ENCODE measurements at regions not wholly inside any gene's neighbourhood (a gene's known extent, or its start where the extent isn't known, plus 50 kb on each side); places are given as distances from the start of the nearest gene placed in this dataset.

DNA sequence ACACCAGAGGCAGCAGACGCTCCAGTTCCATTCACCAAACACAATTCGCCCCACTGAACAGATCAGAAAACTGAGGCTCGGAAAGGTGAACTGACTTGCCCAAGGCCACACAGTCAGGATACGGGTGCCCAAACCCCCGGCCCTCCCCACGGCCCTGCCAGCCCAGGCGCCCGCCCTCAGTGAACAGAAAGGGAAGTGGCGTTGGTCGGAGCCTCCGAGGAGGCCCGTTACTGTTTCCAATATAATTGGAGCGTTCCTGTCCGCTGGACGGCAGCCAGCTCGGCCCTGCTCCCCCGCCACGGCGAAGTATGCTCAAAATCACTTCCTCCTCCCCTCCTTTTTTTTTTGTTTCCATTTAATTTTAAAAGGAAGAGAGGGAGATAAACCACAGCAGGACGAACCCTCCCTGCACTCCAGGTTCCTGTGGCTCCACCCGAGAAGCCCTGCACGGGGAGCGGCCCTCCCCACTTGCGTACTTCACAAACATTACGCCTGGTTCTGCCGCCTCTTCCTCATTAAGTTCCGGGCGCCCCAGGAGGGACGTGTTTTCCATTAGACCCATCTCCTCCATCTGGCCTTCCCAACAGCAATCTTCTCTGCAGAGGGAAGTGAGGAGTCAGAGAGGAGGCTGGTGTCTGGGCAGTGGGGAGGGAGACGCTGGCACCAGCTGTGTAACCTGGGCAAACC lies 61.1 kb downstream of the NCOR2 start:
- ATAC-seq (ENCODE audit: low read depth in 2 of 2), result no peak
- Histone ChIP-seq H3K27me3 (ENCODE audit: control insufficient read depth, insufficient read depth, low read length) (no peaks in the 10 kb centered on the region), H3K36me3 (ENCODE audit: control insufficient read depth, insufficient read depth, low read length) (no peaks in the 10 kb centered on the region), H3K27ac (ENCODE audit: insufficient read depth, low read length, poor library complexity, severe bottlenecking) (no peak overlapping the region), H3K9me3 (ENCODE audit: control insufficient read depth in 2 of 2, low read length in 2 of 2) (no peaks in the 10 kb centered on the region), H3K4me3 (ENCODE audit: low read depth, low read length) (no peak overlapping the region), H3K4me1 (ENCODE audit: control insufficient read depth, insufficient read depth, low read length, poor library complexity, severe bottlenecking) (no peaks in the 10 kb centered on the region)
- DNase-seq, result no peak
- no peak overlapping the region for H3K4me3 Mint-ChIP-seq
- H3K9me3 Mint-ChIP-seq, result no peaks in the 10 kb centered on the region
- H3K27me3 Mint-ChIP-seq, result no peaks in the 10 kb centered on the region
- peak overlapping the region in 1 of 3 donors; percentile 15 for H3K27ac Mint-ChIP-seq
- H3K4me1 Mint-ChIP-seq, result peaks cover 0 to 51% (median 14%) of the 10 kb centered on the region in 4 donors
- peaks cover 8% of the 10 kb centered on the region for H3K36me3 Mint-ChIP-seq

DNA sequence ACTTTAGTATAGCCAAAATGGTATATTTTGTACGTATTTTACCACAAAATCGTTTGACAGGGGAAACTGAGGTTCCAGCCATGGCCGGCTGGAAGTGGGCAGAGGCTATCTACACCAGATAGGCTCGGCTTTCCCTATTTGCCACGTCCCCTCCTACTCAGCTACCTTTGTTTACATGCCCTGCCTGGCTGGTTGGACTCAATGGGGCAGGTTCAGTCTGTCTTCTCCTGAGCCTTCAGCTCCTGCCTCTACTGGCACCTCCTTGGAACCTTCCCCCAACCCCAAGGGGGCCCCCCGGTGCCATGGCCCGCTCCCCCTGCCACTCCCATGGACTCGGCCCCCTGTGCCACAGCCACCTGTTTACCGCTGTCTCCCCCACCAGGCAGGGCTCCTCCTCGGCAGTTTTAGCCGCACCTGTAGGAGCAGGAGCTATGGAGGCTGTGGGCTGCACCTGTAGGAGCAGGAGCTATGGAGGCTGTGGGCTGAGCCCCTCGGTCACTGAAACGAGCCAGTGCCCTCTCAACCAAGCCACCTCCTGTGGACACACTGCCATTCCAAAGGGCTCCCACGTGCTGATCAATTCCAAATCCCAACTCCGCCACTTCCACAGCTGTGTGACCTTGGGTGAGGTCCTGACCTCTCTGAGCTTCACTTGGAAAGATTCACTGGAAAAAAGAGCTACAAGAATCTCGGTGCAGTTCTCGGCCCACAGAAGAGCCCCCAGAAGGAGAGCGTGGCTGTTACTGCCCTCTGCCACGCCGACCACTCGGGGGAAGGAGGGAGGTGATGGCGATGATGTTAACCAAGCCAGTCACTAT lies 62.2 kb downstream of the NCOR2 start:
- Histone ChIP-seq H3K27me3 (ENCODE audit: control insufficient read depth, insufficient read depth, low read length) (no peaks in the 10 kb centered on the region), H3K27ac (ENCODE audit: insufficient read depth, low read length, poor library complexity, severe bottlenecking) (no peak overlapping the region), H3K4me1 (ENCODE audit: control insufficient read depth, insufficient read depth, low read length, poor library complexity, severe bottlenecking) (no peaks in the 10 kb centered on the region), H3K4me3 (ENCODE audit: low read depth, low read length) (no peak overlapping the region), H3K9me3 (ENCODE audit: control insufficient read depth in 2 of 2, low read length in 2 of 2) (no peaks in the 10 kb centered on the region), H3K36me3 (ENCODE audit: control insufficient read depth, insufficient read depth, low read length) (no peaks in the 10 kb centered on the region)
- peaks cover 8% of the 10 kb centered on the region for H3K36me3 Mint-ChIP-seq
- no peaks in the 10 kb centered on the region for H3K9me3 Mint-ChIP-seq
- ATAC-seq (ENCODE audit: low read depth in 2 of 2) (no peak), DNase-seq (no peak)
- no peak overlapping the region for H3K27ac Mint-ChIP-seq
- no peak overlapping the region for H3K4me3 Mint-ChIP-seq
- H3K27me3 Mint-ChIP-seq, result no peaks in the 10 kb centered on the region
- peaks cover 0 to 44% (median 12%) of the 10 kb centered on the region in 4 donors for H3K4me1 Mint-ChIP-seq

DNA sequence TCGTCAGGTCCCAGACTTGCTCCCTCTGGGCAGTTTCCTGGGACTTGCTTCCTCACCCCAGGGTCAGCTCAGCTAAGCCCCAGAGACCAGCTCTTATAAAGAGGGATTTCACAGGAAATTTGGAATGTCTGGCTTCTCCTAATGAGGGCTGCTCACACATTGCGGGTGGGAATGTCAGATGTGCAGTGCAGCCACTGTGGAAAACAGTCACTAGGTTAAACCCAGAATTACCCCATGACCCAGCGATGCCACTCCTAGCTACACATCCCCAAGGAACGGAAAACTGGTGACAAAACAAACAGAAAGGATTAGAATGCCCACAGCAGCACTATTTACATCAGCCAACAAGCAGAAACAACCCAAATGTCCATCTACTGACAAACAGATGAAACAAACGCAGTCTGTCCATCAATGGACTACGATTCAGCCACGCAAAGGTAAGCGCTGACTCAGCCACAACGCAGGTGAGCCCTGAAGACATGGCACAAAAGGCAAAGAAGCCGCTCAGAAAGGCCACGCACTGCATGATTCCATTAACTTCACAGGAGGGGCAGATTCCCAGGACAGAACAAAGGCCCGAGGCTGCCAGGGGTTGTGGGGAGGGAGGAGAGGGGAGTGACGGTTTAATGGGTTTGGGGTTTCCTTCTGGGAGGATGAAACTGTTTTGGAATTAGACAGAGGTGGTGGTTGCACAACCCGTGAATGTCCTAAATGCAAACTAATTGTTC lies 63.0 kb downstream of the NCOR2 start:
- H3K9me3 ChIP-seq (ENCODE audit: control insufficient read depth in 2 of 2, low read length in 2 of 2), result no peaks in the 10 kb centered on the region
- no peaks in the 10 kb centered on the region for H3K27me3 Mint-ChIP-seq
- ATAC-seq (ENCODE audit: low read depth in 2 of 2) (no peak), DNase-seq (no peak)
- no peaks in the 10 kb centered on the region for H3K27me3 ChIP-seq (ENCODE audit: control insufficient read depth, insufficient read depth, low read length)
- H3K27ac ChIP-seq (ENCODE audit: insufficient read depth, low read length, poor library complexity, severe bottlenecking), result no peak overlapping the region
- H3K36me3 ChIP-seq (ENCODE audit: control insufficient read depth, insufficient read depth, low read length), result no peaks in the 10 kb centered on the region
- H3K4me3 ChIP-seq (ENCODE audit: low read depth, low read length), result no peak overlapping the region
- peaks cover 0 to 47% (median 12%) of the 10 kb centered on the region in 4 donors for H3K4me1 Mint-ChIP-seq
- no peaks in the 10 kb centered on the region for H3K4me1 ChIP-seq (ENCODE audit: control insufficient read depth, insufficient read depth, low read length, poor library complexity, severe bottlenecking)
- H3K27ac Mint-ChIP-seq, result no peak overlapping the region
- H3K36me3 Mint-ChIP-seq, result peaks cover 8% of the 10 kb centered on the region
- no peak overlapping the region for H3K4me3 Mint-ChIP-seq
- no peaks in the 10 kb centered on the region for H3K9me3 Mint-ChIP-seq

DNA sequence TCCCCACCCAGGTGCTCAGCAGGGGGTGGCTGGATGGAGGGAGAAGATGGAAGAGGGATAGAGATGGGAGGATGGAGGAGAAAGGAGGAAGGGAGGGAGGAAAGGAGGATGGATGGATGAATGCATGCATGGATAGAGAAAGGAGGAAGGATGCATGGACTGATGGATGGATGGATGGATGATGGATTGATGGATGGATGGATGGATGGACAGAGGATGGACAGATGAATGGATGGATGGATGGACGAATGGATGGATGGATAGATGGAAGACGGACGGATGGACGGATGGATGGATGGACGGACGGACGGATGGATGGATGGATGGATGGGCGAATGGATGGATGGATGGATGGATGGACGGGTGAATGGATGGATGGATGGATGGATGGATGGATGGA lies 64.1 kb downstream of the NCOR2 start:
- DNase-seq (no peak), ATAC-seq (ENCODE audit: low read depth in 2 of 2) (no peak)
- H3K36me3 Mint-ChIP-seq, result peaks cover 8% of the 10 kb centered on the region
- peak overlapping the region in 1 of 3 donors; percentile 66 for H3K27ac Mint-ChIP-seq
- H3K4me3 ChIP-seq (ENCODE audit: low read depth, low read length), result no peak overlapping the region
- no peak overlapping the region for H3K4me3 Mint-ChIP-seq
- H3K27me3 Mint-ChIP-seq, result no peaks in the 10 kb centered on the region
- H3K27me3 ChIP-seq (ENCODE audit: control insufficient read depth, insufficient read depth, low read length), result no peaks in the 10 kb centered on the region
- no peaks in the 10 kb centered on the region for H3K36me3 ChIP-seq (ENCODE audit: control insufficient read depth, insufficient read depth, low read length)
- H3K9me3 Mint-ChIP-seq, result no peaks in the 10 kb centered on the region
- peaks cover 0 to 54% (median 15%) of the 10 kb centered on the region in 4 donors for H3K4me1 Mint-ChIP-seq
- H3K27ac ChIP-seq (ENCODE audit: insufficient read depth, low read length, poor library complexity, severe bottlenecking), result no peak overlapping the region
- H3K9me3 ChIP-seq (ENCODE audit: control insufficient read depth in 2 of 2, low read length in 2 of 2), result no peaks in the 10 kb centered on the region
- H3K4me1 ChIP-seq (ENCODE audit: control insufficient read depth, insufficient read depth, low read length, poor library complexity, severe bottlenecking), result no peaks in the 10 kb centered on the region

DNA sequence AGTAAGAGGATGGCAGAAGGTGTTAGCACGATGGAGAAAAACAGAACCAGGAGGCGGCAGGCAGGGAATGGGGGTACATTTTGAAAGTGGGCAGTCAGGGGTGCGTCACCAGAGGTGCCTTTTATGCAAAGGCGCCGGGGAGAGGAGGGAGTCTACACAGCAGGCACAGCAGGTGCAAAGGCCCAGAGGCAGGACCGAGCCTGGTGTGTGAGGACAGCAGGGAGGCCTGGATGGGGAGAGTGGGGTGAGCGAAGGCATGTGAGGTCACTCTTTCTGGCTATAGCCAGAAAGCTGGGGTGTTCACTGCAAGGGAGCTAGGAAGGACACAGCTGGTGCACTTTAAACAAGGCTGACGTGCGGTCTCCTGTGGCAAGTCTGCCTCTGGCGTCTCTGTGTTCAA lies 65.0 kb downstream of the NCOR2 start:
- Histone ChIP-seq H3K27me3 (ENCODE audit: control insufficient read depth, insufficient read depth, low read length) (no peaks in the 10 kb centered on the region), H3K4me1 (ENCODE audit: control insufficient read depth, insufficient read depth, low read length, poor library complexity, severe bottlenecking) (peaks cover 4% of the 10 kb centered on the region), H3K27ac (ENCODE audit: insufficient read depth, low read length, poor library complexity, severe bottlenecking) (no peak overlapping the region), H3K4me3 (ENCODE audit: low read depth, low read length) (no peak overlapping the region), H3K9me3 (ENCODE audit: control insufficient read depth in 2 of 2, low read length in 2 of 2) (no peaks in the 10 kb centered on the region), H3K36me3 (ENCODE audit: control insufficient read depth, insufficient read depth, low read length) (no peaks in the 10 kb centered on the region)
- H3K4me1 Mint-ChIP-seq, result peaks cover 0 to 61% (median 15%) of the 10 kb centered on the region in 4 donors
- no peak overlapping the region for H3K4me3 Mint-ChIP-seq
- no peak for ATAC-seq (ENCODE audit: low read depth in 2 of 2)
- H3K9me3 Mint-ChIP-seq, result no peaks in the 10 kb centered on the region
- H3K27ac Mint-ChIP-seq, result no peak overlapping the region
- H3K36me3 Mint-ChIP-seq, result peaks cover 8% of the 10 kb centered on the region
- no peak for DNase-seq
- H3K27me3 Mint-ChIP-seq, result no peaks in the 10 kb centered on the region

DNA sequence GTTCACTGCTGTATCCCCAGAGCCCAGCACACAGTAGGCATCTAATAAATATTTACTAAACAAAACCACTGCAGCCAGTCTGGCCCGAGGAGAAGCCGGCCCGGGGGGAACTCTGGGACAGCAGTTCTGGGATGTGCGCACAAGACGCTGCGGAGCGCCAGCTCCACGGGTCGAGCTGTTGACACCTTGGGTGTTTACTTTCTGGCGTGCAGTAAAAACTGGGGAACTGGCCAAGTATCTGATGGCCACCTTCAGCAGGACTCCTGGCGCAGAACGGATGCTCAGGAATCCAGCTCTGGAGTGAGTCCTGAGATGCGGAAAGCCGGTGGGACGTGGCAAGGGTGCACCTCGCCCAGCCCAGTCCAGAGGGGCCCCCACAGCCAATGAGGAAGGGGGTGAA lies 65.6 kb downstream of the NCOR2 start:
- H3K27ac Mint-ChIP-seq, result no peak overlapping the region
- Histone ChIP-seq H3K4me3 (ENCODE audit: low read depth, low read length) (no peak overlapping the region), H3K36me3 (ENCODE audit: control insufficient read depth, insufficient read depth, low read length) (no peaks in the 10 kb centered on the region), H3K27me3 (ENCODE audit: control insufficient read depth, insufficient read depth, low read length) (no peaks in the 10 kb centered on the region), H3K9me3 (ENCODE audit: control insufficient read depth in 2 of 2, low read length in 2 of 2) (no peaks in the 10 kb centered on the region), H3K4me1 (ENCODE audit: control insufficient read depth, insufficient read depth, low read length, poor library complexity, severe bottlenecking) (peaks cover 4% of the 10 kb centered on the region), H3K27ac (ENCODE audit: insufficient read depth, low read length, poor library complexity, severe bottlenecking) (no peak overlapping the region)
- H3K36me3 Mint-ChIP-seq, result peaks cover 8% of the 10 kb centered on the region
- peaks cover 0 to 62% (median 15%) of the 10 kb centered on the region in 4 donors for H3K4me1 Mint-ChIP-seq
- H3K27me3 Mint-ChIP-seq, result no peaks in the 10 kb centered on the region
- DNase-seq (no peak), ATAC-seq (ENCODE audit: low read depth in 2 of 2) (no peak)
- H3K9me3 Mint-ChIP-seq, result no peaks in the 10 kb centered on the region
- H3K4me3 Mint-ChIP-seq, result no peak overlapping the region

DNA sequence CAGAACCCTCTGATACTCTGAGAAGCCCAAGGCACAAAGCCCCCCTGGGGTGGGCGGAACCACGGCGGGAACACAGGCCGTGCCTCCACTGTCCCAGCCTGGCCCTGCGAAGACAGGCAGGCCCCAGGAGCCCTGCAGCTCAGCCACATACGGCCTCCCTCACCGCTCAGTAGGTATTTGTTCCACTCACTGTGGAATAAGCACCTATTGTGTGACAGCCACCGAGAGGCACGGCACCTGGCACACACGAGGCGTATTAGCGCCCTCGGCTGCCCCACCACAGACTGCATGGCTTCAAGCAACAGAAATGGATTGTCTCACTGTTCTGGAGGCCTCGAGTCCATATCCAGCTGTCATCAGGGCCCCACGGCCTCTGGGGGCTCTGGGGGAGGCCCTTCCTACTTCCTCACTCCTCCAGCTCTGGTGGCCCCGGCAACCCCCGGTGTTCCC lies 66.3 kb downstream of the NCOR2 start:
- H3K9me3 Mint-ChIP-seq, result no peaks in the 10 kb centered on the region
- Histone ChIP-seq H3K4me1 (ENCODE audit: control insufficient read depth, insufficient read depth, low read length, poor library complexity, severe bottlenecking) (peaks cover 6% of the 10 kb centered on the region), H3K9me3 (ENCODE audit: control insufficient read depth in 2 of 2, low read length in 2 of 2) (no peaks in the 10 kb centered on the region), H3K27me3 (ENCODE audit: control insufficient read depth, insufficient read depth, low read length) (no peaks in the 10 kb centered on the region), H3K4me3 (ENCODE audit: low read depth, low read length) (no peak overlapping the region), H3K27ac (ENCODE audit: insufficient read depth, low read length, poor library complexity, severe bottlenecking) (no peak overlapping the region), H3K36me3 (ENCODE audit: control insufficient read depth, insufficient read depth, low read length) (no peaks in the 10 kb centered on the region)
- ATAC-seq (ENCODE audit: low read depth in 2 of 2) (no peak), DNase-seq (no peak)
- no peak overlapping the region for H3K27ac Mint-ChIP-seq
- peaks cover 8% of the 10 kb centered on the region for H3K36me3 Mint-ChIP-seq
- H3K4me1 Mint-ChIP-seq, result peaks cover 0 to 61% (median 15%) of the 10 kb centered on the region in 4 donors
- H3K27me3 Mint-ChIP-seq, result no peaks in the 10 kb centered on the region
- no peak overlapping the region for H3K4me3 Mint-ChIP-seq
